Adrenal gland (tissue), 5 donors: ENCODE measurements at regions not wholly inside any gene's neighbourhood (a gene's known extent, or its start where the extent isn't known, plus 50 kb on each side); places are given as distances from the start of the nearest gene placed in this dataset.

ENCODE experiments used
- POLR2A ChIP-seq, 2 donors: fragments of 450-650 bp; IDR thresholded peaks; one replicate each; pipeline ENCODE4 v1.6.1; 2017; ENCODE audit warnings: antibody characterized with exemption in 2 of 2, mild to moderate bottlenecking in 2 of 2, moderate library complexity in 1 of 2
- TF ChIP-seq, protein P1 (sequence below), 6 experiments: fragments of 450-650 bp in 4 of 6; fragments of 200-600 bp in 2 of 6; sonication (generic) in 1 of 6; IDR thresholded peaks; 1 replicate in 5 of 6; 2 replicates in 1 of 6; pipeline versions ENCODE4 v1.5.1 to v1.8.0; 2016 to 2021; ENCODE audit warnings: antibody characterized with exemption in 6 of 6, mild to moderate bottlenecking in 2 of 6, moderate library complexity in 1 of 6
- donor health status: DM: no; HTN: no; CAD: no.

- TF ChIP-seq, protein P1, sequence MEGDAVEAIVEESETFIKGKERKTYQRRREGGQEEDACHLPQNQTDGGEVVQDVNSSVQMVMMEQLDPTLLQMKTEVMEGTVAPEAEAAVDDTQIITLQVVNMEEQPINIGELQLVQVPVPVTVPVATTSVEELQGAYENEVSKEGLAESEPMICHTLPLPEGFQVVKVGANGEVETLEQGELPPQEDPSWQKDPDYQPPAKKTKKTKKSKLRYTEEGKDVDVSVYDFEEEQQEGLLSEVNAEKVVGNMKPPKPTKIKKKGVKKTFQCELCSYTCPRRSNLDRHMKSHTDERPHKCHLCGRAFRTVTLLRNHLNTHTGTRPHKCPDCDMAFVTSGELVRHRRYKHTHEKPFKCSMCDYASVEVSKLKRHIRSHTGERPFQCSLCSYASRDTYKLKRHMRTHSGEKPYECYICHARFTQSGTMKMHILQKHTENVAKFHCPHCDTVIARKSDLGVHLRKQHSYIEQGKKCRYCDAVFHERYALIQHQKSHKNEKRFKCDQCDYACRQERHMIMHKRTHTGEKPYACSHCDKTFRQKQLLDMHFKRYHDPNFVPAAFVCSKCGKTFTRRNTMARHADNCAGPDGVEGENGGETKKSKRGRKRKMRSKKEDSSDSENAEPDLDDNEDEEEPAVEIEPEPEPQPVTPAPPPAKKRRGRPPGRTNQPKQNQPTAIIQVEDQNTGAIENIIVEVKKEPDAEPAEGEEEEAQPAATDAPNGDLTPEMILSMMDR (IDR thresholded peaks at IDR 0.05) = no peak
- no peak for TF ChIP-seq POLR2A (IDR thresholded peaks at IDR 0.05)
These were observed 265.5 kb downstream of the FOXL1 start for GRCh38 chr16:86843812-86844211.
